Duodenal mucosa (tissue), 2 donors: ENCODE measurements at regions not wholly inside any gene's neighbourhood (a gene's known extent, or its start where the extent isn't known, plus 50 kb on each side); places are given as distances from the start of the nearest gene placed in this dataset.

Experiments used
- H3K27ac ChIP-seq: one replicate; pipeline ENCODE4 v1.7.0; 2013; ENCODE audit warnings: low read depth, low read length
- H3K27me3 ChIP-seq, 2 donors: one replicate each; pipeline ENCODE4 v1.7.0; 2013; ENCODE audit warnings: low read length in 2 of 2, control low read depth in 1 of 2; ENCODE audit not compliant: insufficient read depth in 2 of 2, control insufficient read depth in 1 of 2
- H3K36me3 ChIP-seq, 2 donors: one replicate each; pipeline ENCODE4 v1.7.0; 2013; ENCODE audit warnings: low read length in 2 of 2, control low read depth in 1 of 2; ENCODE audit not compliant: insufficient read depth in 2 of 2, control insufficient read depth in 1 of 2
- H3K4me1 ChIP-seq, 2 donors: one replicate each; pipeline ENCODE4 v1.7.0; 2013; ENCODE audit warnings: low read length in 2 of 2, control low read depth in 1 of 2; ENCODE audit not compliant: insufficient read depth in 2 of 2, control insufficient read depth in 1 of 2
- H3K4me3 ChIP-seq, 2 donors: one replicate each; pipeline ENCODE4 v1.7.0; 2013; ENCODE audit warnings: low read length in 2 of 2, low read depth in 1 of 2
- H3K9ac ChIP-seq, 2 donors: one replicate each; pipeline ENCODE4 v1.7.0; 2013; ENCODE audit warnings: low read length in 2 of 2, low read depth in 1 of 2
- H3K9me3 ChIP-seq, 2 donors: one replicate each; pipeline ENCODE4 v1.7.0; 2013; ENCODE audit warnings: low read length in 2 of 2, control low read depth in 1 of 2; ENCODE audit not compliant: control insufficient read depth in 1 of 2

DNA sequence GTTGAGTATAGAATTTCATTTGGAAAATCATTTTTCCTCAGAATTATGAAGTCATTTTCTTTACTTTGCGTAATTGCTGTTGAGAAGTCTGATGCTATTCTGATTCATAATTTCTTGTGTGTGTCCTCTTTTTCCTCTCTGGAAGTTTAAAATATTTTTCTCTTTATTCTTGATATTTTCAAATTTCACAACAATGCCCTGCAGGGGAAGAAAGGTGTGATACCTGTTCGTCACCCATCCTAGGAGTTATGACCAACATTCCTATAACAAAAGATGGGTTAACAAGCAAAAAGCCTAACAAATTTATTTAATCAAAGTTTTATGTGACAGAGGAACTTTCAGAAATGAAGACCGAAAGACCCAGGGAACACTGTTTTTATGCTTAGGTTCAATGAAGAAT lies 171.5 kb upstream of the AKIRIN2 start:
- H3K27ac ChIP-seq = no peak overlapping the region
- H3K9ac ChIP-seq = no peak overlapping the region
- H3K4me1 ChIP-seq = no peaks in the 10 kb centered on the region
- H3K9me3 ChIP-seq = no peaks in the 10 kb centered on the region
- no peaks in the 10 kb centered on the region for H3K27me3 ChIP-seq
- H3K4me3 ChIP-seq = no peak overlapping the region
- no peaks in the 10 kb centered on the region for H3K36me3 ChIP-seq

DNA sequence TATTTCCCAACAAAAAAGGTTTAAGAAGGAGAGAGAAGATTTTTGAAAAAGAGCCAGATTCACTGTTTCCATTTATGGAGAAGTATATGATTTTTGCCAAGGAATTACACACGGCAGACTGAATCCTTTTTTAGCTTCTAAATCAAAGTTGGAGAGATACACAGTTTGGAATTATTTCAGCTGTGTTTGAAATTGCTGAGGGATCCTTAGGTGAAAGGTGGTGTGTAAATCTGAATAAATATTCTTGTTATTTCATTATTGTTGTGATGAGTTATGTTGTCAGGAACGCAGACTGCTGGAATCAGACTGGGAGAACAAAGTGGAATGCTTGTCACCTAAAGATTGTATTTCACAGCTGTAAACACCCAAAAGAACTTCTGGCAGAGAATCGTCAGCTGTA lies 168.5 kb upstream of the AKIRIN2 start:
- H3K4me3 ChIP-seq = no peak overlapping the region
- no peaks in the 10 kb centered on the region for H3K4me1 ChIP-seq
- no peaks in the 10 kb centered on the region for H3K36me3 ChIP-seq
- no peak overlapping the region for H3K27ac ChIP-seq
- no peaks in the 10 kb centered on the region for H3K27me3 ChIP-seq
- H3K9me3 ChIP-seq = no peaks in the 10 kb centered on the region
- H3K9ac ChIP-seq = no peak overlapping the region

DNA sequence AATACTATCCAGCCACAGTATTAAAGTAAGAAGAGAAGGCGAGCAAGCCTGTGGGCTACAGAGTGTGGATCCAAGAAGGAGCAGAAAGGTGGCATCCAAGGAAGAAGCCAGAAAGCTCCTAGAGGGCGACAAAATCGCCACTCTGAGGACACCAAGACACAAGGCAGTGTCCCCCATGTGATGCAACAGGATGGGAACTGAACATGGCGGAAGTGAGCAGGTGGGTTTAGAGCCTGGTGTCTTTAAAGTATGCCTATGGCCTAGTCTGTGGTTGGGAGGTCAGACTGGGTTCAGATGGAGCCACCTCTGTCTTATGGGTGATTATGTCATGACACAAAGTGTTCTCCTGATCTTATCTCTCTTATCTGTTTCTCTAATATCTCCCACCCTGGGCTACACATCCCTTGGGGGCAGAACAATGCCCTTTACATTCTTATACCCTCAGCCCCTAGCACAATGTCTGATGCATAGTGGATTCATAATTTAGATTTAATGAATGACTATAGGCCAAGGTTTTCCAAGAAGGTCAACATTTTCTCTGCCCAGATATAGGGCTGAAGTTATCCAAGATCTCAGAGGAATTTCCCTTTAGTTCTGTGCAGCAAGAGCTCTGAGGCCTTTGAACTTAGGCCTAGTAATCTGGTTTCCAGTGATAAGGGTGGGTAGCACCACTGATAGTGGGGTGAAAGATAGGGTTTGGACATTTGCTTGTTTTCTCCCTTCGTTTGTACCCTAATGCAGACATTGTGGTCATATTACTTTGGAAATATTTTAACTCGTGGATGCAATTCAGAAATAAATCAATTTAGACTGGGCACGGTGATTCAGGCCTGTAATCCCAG lies 167.3 kb upstream of the AKIRIN2 start:
- Histone ChIP-seq H3K27me3 (no peaks in the 10 kb centered on the region), H3K4me1 (no peaks in the 10 kb centered on the region), H3K9ac (no peak overlapping the region), H3K4me3 (no peak overlapping the region), H3K36me3 (no peaks in the 10 kb centered on the region), H3K9me3 (no peaks in the 10 kb centered on the region), H3K27ac (no peak overlapping the region)

DNA sequence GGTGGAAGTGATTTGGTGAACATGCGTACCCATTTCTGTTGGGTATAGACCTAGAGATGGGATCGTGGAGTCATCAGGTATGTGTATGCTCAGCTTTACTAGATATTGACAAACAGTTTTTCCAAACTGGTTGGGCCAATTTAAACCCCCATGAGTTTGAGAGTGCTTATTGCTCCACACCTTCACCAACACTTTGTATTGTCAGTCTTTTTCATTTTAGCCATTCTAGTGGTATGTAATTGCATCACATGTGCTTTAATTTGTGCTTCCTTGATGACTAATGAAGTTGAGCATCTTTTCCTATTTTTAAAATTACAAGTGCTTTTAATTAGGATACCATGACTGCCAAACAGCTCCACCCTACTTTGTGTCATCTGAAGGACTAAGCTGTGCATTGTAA lies 158.9 kb upstream of the AKIRIN2 start:
- H3K9ac ChIP-seq = no peak overlapping the region
- no peak overlapping the region for H3K27ac ChIP-seq
- H3K36me3 ChIP-seq = no peaks in the 10 kb centered on the region
- no peaks in the 10 kb centered on the region for H3K27me3 ChIP-seq
- no peak overlapping the region for H3K4me3 ChIP-seq
- no peaks in the 10 kb centered on the region for H3K9me3 ChIP-seq
- no peaks in the 10 kb centered on the region for H3K4me1 ChIP-seq

DNA sequence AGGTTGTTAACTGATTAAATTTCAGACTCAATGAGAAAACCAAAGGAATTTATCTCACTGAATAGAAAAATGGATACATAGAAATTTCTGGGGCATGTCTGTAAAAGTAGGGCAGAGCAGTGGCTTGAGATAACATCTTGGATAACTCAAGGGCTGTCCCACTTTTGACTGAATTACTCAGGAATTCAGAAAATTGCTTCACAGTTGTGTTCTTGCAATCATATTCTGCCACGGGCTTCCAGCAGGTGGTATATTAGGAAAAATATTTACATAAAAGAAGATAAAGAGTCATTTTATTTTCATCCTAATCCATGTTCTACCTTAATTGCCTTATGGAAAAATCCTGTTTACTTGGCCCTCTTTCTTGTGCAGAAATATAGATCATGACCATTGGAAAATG lies 156.4 kb upstream of the AKIRIN2 start:
- H3K27me3 ChIP-seq = no peaks in the 10 kb centered on the region
- no peaks in the 10 kb centered on the region for H3K36me3 ChIP-seq
- no peaks in the 10 kb centered on the region for H3K9me3 ChIP-seq
- no peak overlapping the region for H3K4me3 ChIP-seq
- H3K4me1 ChIP-seq = no peaks in the 10 kb centered on the region
- H3K27ac ChIP-seq = no peak overlapping the region
- no peak overlapping the region for H3K9ac ChIP-seq

DNA sequence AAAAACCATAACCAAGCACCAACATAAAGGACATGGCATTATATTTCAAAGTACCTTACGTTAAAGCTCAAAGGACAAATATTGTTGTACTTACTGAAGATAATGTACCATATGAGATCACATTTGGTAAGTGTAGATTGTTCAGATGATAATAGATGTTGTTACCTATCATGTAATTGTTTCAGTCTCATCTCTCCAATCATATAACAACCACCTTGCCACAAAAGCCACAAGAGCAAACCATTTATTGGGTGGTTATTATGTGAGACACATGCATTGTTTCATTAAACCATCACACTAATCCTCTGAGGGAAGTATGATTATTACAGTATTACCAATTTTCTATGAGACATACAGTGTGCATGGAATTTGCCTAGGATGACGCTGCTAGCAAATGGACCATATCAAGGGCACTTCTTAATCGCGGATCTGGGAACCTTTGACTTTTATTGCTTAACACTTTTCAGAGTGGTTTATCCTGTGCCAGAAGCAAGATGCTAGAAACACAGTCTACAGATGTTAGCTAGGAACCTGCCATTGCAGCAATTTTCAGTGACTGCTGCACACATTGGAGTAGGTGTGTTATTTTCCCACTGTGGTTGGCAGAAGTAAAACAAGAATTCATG lies 149.8 kb upstream of the AKIRIN2 start:
- H3K27me3 ChIP-seq = no peaks in the 10 kb centered on the region
- no peak overlapping the region for H3K4me3 ChIP-seq
- no peak overlapping the region for H3K27ac ChIP-seq
- H3K9ac ChIP-seq = no peak overlapping the region
- no peaks in the 10 kb centered on the region for H3K9me3 ChIP-seq
- H3K4me1 ChIP-seq = no peaks in the 10 kb centered on the region
- H3K36me3 ChIP-seq = no peaks in the 10 kb centered on the region

DNA sequence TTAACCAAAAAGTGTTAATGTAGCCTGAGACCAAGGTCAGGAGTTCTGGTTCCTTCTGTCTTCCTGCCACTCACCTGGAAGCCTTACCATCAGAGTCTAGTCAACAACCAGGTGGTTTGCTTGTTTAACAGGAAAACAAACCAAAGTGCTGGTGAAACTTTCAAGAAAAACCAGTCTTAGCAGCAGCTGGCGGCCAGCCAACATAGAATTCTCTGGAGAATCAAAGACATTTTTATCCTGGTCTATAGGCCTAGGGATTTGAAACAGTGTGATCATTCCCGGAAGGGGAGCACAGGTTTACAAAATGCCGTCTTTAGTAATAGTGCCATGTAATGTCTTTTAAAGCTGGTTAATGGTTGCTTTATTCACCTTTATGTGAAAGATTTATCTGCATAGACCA lies 146.6 kb upstream of the AKIRIN2 start:
- Histone ChIP-seq H3K27ac (no peak overlapping the region), H3K9me3 (no peaks in the 10 kb centered on the region), H3K9ac (no peak overlapping the region), H3K4me1 (no peaks in the 10 kb centered on the region), H3K27me3 (no peaks in the 10 kb centered on the region), H3K36me3 (no peaks in the 10 kb centered on the region), H3K4me3 (no peak overlapping the region)

DNA sequence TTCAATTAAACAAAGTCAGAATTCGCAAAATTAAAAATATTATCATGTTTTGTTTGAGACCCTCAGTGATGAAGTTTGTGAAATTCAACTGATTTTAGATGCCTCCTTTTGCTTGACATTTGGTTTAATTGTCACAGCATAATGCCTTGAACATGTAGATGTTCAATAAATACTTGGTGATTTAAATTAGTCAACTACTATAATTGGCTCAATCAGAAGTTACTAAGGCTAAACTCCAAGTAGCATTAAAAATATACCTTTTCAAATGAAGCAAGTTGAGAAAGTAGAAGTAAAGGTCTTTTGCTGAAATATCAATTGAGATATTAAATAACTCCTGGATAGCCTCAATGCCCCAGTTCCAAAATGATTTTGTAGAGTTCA lies 145.8 kb upstream of the AKIRIN2 start:
- Histone ChIP-seq H3K4me3 (no peak overlapping the region), H3K27ac (no peak overlapping the region), H3K9ac (no peak overlapping the region), H3K9me3 (no peaks in the 10 kb centered on the region), H3K27me3 (no peaks in the 10 kb centered on the region), H3K36me3 (no peaks in the 10 kb centered on the region), H3K4me1 (no peaks in the 10 kb centered on the region)

DNA sequence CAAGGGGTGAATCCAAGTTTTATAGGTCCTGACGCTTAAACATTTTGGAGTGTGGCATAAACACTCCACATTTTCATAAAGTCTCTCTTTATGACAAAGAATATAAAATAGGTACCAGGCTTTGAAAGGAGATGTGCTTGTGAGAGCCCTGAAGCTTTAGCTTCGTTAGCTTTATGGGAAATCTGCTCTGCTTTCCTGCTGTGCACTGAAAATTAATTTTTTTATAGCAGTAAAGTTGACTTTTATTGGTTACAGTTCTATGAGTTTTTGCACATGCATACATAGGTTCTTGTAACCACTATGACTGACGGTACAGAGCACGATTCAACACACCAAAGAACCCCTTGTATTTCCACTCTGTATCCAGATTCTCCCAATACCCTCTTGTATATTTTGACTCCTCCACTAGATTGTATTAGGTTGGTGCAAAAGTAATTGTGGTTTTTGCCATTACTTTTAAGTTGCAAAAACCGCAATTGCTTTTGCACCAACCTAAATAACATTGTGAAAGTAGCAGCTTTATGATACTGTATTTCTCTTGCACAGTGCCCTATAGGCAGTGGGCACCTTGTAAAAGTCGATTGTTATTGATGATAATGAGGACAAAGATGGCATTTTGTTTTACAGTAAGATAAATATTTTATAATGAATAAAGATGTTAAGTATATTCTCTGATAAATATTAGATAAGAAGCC lies 145.2 kb upstream of the AKIRIN2 start:
- H3K4me3 ChIP-seq = no peak overlapping the region
- H3K4me1 ChIP-seq = no peaks in the 10 kb centered on the region

DNA sequence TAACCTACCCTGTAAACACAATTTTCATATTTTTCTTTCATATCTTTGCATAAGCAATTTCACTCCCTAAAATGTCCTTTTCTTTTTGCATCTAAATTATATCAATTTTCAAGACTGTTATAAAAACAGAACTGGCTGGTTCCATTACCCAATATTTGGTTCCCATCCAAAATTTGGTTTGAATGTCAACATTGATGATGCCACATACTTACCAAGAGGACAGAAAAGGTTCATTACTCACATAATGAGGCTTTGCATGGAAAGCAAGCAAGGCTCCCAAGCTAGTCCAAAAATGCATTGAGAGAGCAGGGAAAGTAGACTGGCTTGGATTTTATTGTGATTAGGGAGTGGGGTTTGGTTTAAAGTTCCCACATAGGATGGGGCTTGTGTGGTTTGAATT lies 144.4 kb upstream of the AKIRIN2 start:
- Histone ChIP-seq H3K4me3 (no peak overlapping the region), H3K9ac (no peak overlapping the region), H3K27ac (no peak overlapping the region), H3K4me1 (no peaks in the 10 kb centered on the region), H3K9me3 (no peaks in the 10 kb centered on the region), H3K27me3 (no peaks in the 10 kb centered on the region), H3K36me3 (no peaks in the 10 kb centered on the region)

More for the DNA sequence above, 145.2 kb upstream of the AKIRIN2 start:
- Histone ChIP-seq H3K27me3 (no peaks in the 10 kb centered on the region), H3K9me3 (no peaks in the 10 kb centered on the region), H3K9ac (no peak overlapping the region), H3K36me3 (no peaks in the 10 kb centered on the region), H3K27ac (no peak overlapping the region)
